HepG2 (cell line): ENCODE measurements at regions not wholly inside any gene's neighbourhood (a gene's known extent, or its start where the extent isn't known, plus 50 kb on each side); places are given as distances from the start of the nearest gene placed in this dataset.

Experiments
- ATAC-seq: fragments of 200-7000 bp; cut with Tn5 transposase; 3 replicates; pipeline ENCODE4 v1.9.1; 2020; ENCODE audit warnings: mild to moderate bottlenecking, moderate library complexity
- BruUV-seq: library from RNA; stranded (reverse); fragments of 400-500 nt; replicated peaks from 2 replicates; lab custom pipeline; 2021; lab: Mats Ljungman, UMichigan
- CTCF ChIA-PET: fragments of 300-600 bp; formaldehyde crosslinking; extraction: SDS; loops from one replicate; lab custom pipeline; 2021; ENCODE audit warnings: low total read pairs, inconsistent platforms, low intra/inter-chr PET ratio; lab: Yijun Ruan, JAX
- POLR2A ChIA-PET: fragments of 350-600 bp; sonication (Branson Sonifier 250); formaldehyde crosslinking; loops from one replicate; lab custom pipeline; 2020; ENCODE audit warnings: antibody characterized with exemption, inconsistent platforms; lab: Yijun Ruan, JAX
- DNase-seq: peaks from one replicate; pipeline ENCODE4 v3.0.0-alpha.2; 2015; ENCODE audit warnings: low spot score
- FAIRE-seq: peaks from 3 replicates; lab custom pipeline; 2011; peaks lifted over from hg19 to GRCh38; lab: Jason Lieb, UNC
- H2AFZ ChIP-seq: one replicate; pipeline ENCODE4 v1.6.1; 2011; ENCODE audit warnings: low read length, inconsistent platforms
- H3K27ac ChIP-seq: fragments of 300-600 bp; 3 replicates; pipeline ENCODE4 v1.8.0; 2011; ENCODE audit warnings: mixed run types, mild to moderate bottlenecking, mixed read lengths, low read length, inconsistent platforms; ENCODE audit not compliant: insufficient read depth; ENCODE audit errors: extremely low read length
- H3K27me3 ChIP-seq, 2 experiments: fragments of 200-600 bp in 1 of 2; 2 replicates in 1 of 2; 3 replicates in 1 of 2; pipeline versions ENCODE4 v1.6.0 to v1.8.0; 2011; ENCODE audit warnings: low read length in 2 of 2, mild to moderate bottlenecking in 2 of 2, moderate library complexity in 2 of 2, inconsistent platforms in 1 of 2; ENCODE audit not compliant: insufficient read depth in 2 of 2, control insufficient read depth in 1 of 2
- H3K36me3 ChIP-seq, 2 experiments: fragments of 200-600 bp in 1 of 2; replicated peaks in 1 of 2; 2 replicates in 1 of 2; 3 replicates in 1 of 2; pipeline versions ENCODE4 v1.5.1 to v1.8.0; 2011; ENCODE audit warnings: low read length in 2 of 2, inconsistent platforms in 1 of 2; ENCODE audit not compliant: insufficient read depth in 2 of 2, control insufficient read depth in 1 of 2
- H3K4me1 ChIP-seq: 2 replicates; pipeline ENCODE4 v1.5.1; 2012; ENCODE audit warnings: low read length, inconsistent platforms; ENCODE audit not compliant: insufficient read depth
- H3K4me2 ChIP-seq: 2 replicates; pipeline ENCODE4 v1.6.0; 2011; ENCODE audit warnings: low read depth, low read length, inconsistent platforms
- H3K4me3 ChIP-seq, 3 experiments: fragments of 200-600 bp in 1 of 3; sonication (generic), shearing (Covaris generic) in 1 of 3; replicated peaks in 1 of 3; 2 replicates each; pipeline ENCODE4 v1.5.1; 2011 to 2016; ENCODE audit warnings: low read length in 3 of 3, inconsistent platforms in 2 of 3, low read depth in 2 of 3, mild to moderate bottlenecking in 2 of 3, control low read depth in 1 of 3, mixed read lengths in 1 of 3; ENCODE audit not compliant: insufficient read depth in 1 of 3
- H3K79me2 ChIP-seq: one replicate; pipeline ENCODE4 v1.6.1; 2011; ENCODE audit warnings: low read length, inconsistent platforms; ENCODE audit not compliant: insufficient read depth
- H3K9ac ChIP-seq: 2 replicates; pipeline ENCODE4 v1.6.0; 2011; ENCODE audit warnings: mild to moderate bottlenecking, low read depth, low read length, inconsistent platforms; ENCODE audit not compliant: insufficient read depth
- H3K9me3 ChIP-seq: 2 replicates; pipeline ENCODE4 v1.5.1; 2012; ENCODE audit warnings: mild to moderate bottlenecking, low read length
- H4K20me1 ChIP-seq: 2 replicates; pipeline ENCODE4 v1.6.0; 2011; ENCODE audit warnings: inconsistent platforms, mild to moderate bottlenecking, low read length, moderate library complexity; ENCODE audit not compliant: insufficient read depth
- ERF ChIP-seq: IDR thresholded peaks from 2 replicates; pipeline ENCODE4 v1.6.1; 2018; ENCODE audit warnings: missing biosample characterization, missing genetic modification reagents
- HIVEP1 ChIP-seq: sonication (generic); formaldehyde crosslinking; IDR thresholded peaks from 2 replicates; pipeline ENCODE4 v1.4.0; 2020; ENCODE audit warnings: mild to moderate bottlenecking, missing genetic modification reagents
- LBX2 ChIP-seq: sonication (generic); formaldehyde crosslinking; IDR thresholded peaks from 2 replicates; pipeline ENCODE4 v1.5.0; 2020; ENCODE audit warnings: missing genetic modification reagents, mild to moderate bottlenecking, borderline replicate concordance
- MTERF4 ChIP-seq: sonication (generic); formaldehyde crosslinking; IDR thresholded peaks from 2 replicates; pipeline ENCODE4 v1.8.0; 2023; ENCODE audit warnings: mild to moderate bottlenecking, missing genetic modification reagents
- MYNN ChIP-seq: sonication (generic); formaldehyde crosslinking; IDR thresholded peaks from 2 replicates; pipeline ENCODE4 v1.4.0; 2020; ENCODE audit warnings: mild to moderate bottlenecking, low read depth, missing genetic modification reagents
- PHF21A ChIP-seq: sonication (generic); formaldehyde crosslinking; IDR thresholded peaks from 2 replicates; pipeline ENCODE4 v1.5.0; 2020; ENCODE audit warnings: mild to moderate bottlenecking, missing genetic modification reagents
- SRSF4 ChIP-seq: fragments of 200-400 bp; formaldehyde crosslinking; IDR thresholded peaks from one replicate; pipeline ENCODE4 v1.6.1; 2018; ENCODE audit warnings: mild to moderate bottlenecking, low read depth, low read length, moderate library complexity; ENCODE audit not compliant: poor library complexity, severe bottlenecking
- YY1 ChIP-seq: IDR thresholded peaks from 2 replicates; pipeline ENCODE4 v1.6.1; 2011; ENCODE audit warnings: low read length, low read depth, moderate library complexity, mild to moderate bottlenecking; ENCODE audit not compliant: insufficient read depth, insufficient replicate concordance
- ZBTB39 ChIP-seq: sonication (generic); formaldehyde crosslinking; IDR thresholded peaks from 2 replicates; pipeline ENCODE4 v1.5.0; 2020; ENCODE audit warnings: missing genetic modification reagents
- ZNF143 ChIP-seq: sonication (generic); formaldehyde crosslinking; IDR thresholded peaks from 2 replicates; pipeline ENCODE4 v1.4.0; 2020; ENCODE audit warnings: missing genetic modification reagents
- ZNF570 ChIP-seq: sonication (generic); formaldehyde crosslinking; IDR thresholded peaks from 2 replicates; pipeline ENCODE4 v1.4.0; 2020; ENCODE audit warnings: mild to moderate bottlenecking, missing genetic modification reagents, borderline replicate concordance
- ZNF629 ChIP-seq: sonication (generic); formaldehyde crosslinking; conservative IDR thresholded peaks from 2 replicates; pipeline ENCODE4 v1.5.0; 2020; ENCODE audit warnings: missing genetic modification reagents
- ZNF780A ChIP-seq: sonication (generic); formaldehyde crosslinking; IDR thresholded peaks from 2 replicates; pipeline ENCODE4 v1.8.0; 2022; ENCODE audit warnings: mild to moderate bottlenecking, missing genetic modification reagents, moderate library complexity
- WGBS: methylation state at CpG from one replicate; pipeline ENCODE4 v1.1.6; 2017; ENCODE audit warnings: low lambda C conversion rate; 5-methylcytosine and 5-hydroxymethylcytosine counted together
- in situ Hi-C: cut with HindIII; loops from 2 replicates; pipeline ENCODE4 v1.10.0; 2017; ENCODE audit warnings: low pct_unique_long_range_greater_than_20kb; ENCODE audit not compliant: extremely low pct_ligation_motif_present
- intact Hi-C: fragments of 100-400 bp; cut with micrococcal nuclease; formaldehyde crosslinking; loops from one replicate; pipeline ENCODE4 v1.10.0; 2022; ENCODE audit not compliant: unreplicated experiment

DNA sequence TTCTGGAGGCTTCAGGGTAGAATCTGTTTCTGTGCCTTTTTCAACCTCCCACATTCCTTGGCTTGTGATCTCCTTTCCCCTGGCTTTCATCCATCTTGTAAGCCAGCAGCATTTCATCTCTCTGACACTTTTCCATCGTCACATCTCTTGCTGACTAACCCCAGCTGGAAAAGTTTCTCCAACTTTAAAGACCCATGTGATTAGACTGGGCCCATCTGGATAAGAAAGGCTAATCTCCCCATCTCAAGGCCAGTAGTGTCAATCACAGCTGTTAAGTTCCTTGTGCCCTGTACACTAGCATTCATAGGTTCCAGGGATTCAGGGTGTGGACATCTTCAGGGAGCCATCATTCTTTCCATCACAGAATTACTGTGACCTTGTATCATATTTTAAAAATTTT, 452.1 kb downstream of the TTLL7 start:
- WGBS, result 0% methylated on average over 1 of the region's 1 CpG
- H3K4me2 ChIP-seq, result no peak overlapping the region
- CTCF ChIA-PET, result no interaction called here
- H4K20me1 ChIP-seq, result no peaks in the 10 kb centered on the region
- H3K4me3 ChIP-seq, result no peak overlapping the region
- TF ChIP-seq YY1, result no peak
- TF ChIP-seq ZNF143, result no peak
- TF ChIP-seq ZNF629 (CRISPR knock-in tag), result no peak
- no peak for TF ChIP-seq MYNN
- no peak for TF ChIP-seq HIVEP1 (CRISPR knock-in tag)
- TF ChIP-seq MTERF4 (CRISPR knock-in tag), result no peak
- TF ChIP-seq SRSF4, result no peak
- no peak for TF ChIP-seq ZNF780A (CRISPR knock-in tag)
- TF ChIP-seq ZNF570 (CRISPR knock-in tag), result no peak
- TF ChIP-seq ERF (CRISPR knock-in tag), result no peak
- no peak for TF ChIP-seq ZBTB39 (CRISPR knock-in tag)
- TF ChIP-seq PHF21A (CRISPR knock-in tag), result no peak
- no peak for TF ChIP-seq LBX2 (CRISPR knock-in tag)
- TF ChIP-seq, all 625 proteins: peak for 0
- FAIRE-seq, result no peak
- Histone ChIP-seq H3K9me3 (peaks cover 74% of the 10 kb centered on the region), H3K27ac (no peak overlapping the region), H2AFZ (no peak overlapping the region), H3K4me1 (no peaks in the 10 kb centered on the region), H3K9ac (no peak overlapping the region), H3K36me3 (no peaks in the 10 kb centered on the region), H3K27me3 (no peaks in the 10 kb centered on the region; a peak in 1 of 5 replicates), H3K79me2 (no peaks in the 10 kb centered on the region)
- no peak for ATAC-seq
- DNase-seq, result no peak
- in situ Hi-C loops (no loop called here), intact Hi-C loops (no loop called here)
- no TSS peak for BruUV-seq
- POLR2A ChIA-PET, result no interaction called here
